Thoracic aorta (tissue), 2 donors: ENCODE measurements at regions not wholly inside any gene's neighbourhood (a gene's known extent, or its start where the extent isn't known, plus 50 kb on each side); places are given as distances from the start of the nearest gene placed in this dataset.

Experiments
- ATAC-seq: fragments of 150-250 bp; one replicate; pipeline ENCODE4 v1.8.0; 2017; ENCODE audit warnings: low read depth; ENCODE audit not compliant: insufficient number of reproducible peaks, low FRiP score
- DNase-seq: peaks from one replicate; pipeline ENCODE4 v3.0.0-alpha.2; 2020; ENCODE audit warnings: low spot score
- H3K27ac ChIP-seq, 2 donors: fragments of 200-600 bp; sonication (generic); 1 replicate in 1 of 2; 2 replicates in 1 of 2; pipeline ENCODE4 v1.5.1; 2016; ENCODE audit warnings: mild to moderate bottlenecking in 2 of 2, moderate library complexity in 2 of 2
- H3K27me3 ChIP-seq: fragments of 200-600 bp; sonication (generic); replicated peaks from 2 replicates; pipeline ENCODE4 v1.6.0; 2016; ENCODE audit warnings: mild to moderate bottlenecking; ENCODE audit not compliant: insufficient read depth
- H3K36me3 ChIP-seq: fragments of 200-600 bp; sonication (generic); one replicate; pipeline ENCODE4 v1.5.1; 2016
- H3K4me1 ChIP-seq, 2 donors: fragments of 200-600 bp; sonication (generic); 1 replicate in 1 of 2; 2 replicates in 1 of 2; pipeline versions ENCODE4 v1.5.1 to v1.6.0; 2016; ENCODE audit warnings: low read depth in 2 of 2, mild to moderate bottlenecking in 1 of 2; ENCODE audit not compliant: control insufficient read depth in 1 of 2
- H3K4me3 ChIP-seq: fragments of 200-600 bp; sonication (generic); 2 replicates; pipeline ENCODE4 v1.5.1; 2016; ENCODE audit warnings: mild to moderate bottlenecking
- H3K9me3 ChIP-seq: fragments of 200-600 bp; sonication (generic); 2 replicates; pipeline ENCODE4 v1.5.1; 2016
- TF ChIP-seq, protein P1 (sequence below): fragments of 200-600 bp; sonication (generic); IDR thresholded peaks from one replicate; pipeline ENCODE4 v1.5.1; 2019; ENCODE audit warnings: antibody characterized with exemption

DNA sequence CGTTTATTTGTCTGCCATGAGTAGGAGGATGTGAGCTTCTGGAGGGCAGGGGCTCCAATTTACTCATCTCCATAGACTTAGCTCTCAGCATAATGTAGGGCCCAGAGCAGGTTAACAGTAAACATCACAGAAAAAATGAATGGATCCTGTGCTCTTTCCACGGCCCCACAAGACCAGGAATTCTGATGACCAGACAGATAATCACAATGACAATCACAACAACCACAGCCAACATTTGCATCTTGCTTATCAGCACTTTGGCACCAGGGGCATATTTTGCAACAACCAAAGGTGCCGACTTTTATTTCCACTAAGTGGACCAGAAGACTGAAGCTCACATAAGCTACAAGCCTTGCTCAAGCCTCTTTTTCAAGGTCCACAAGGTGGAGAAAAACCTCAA lies 68.9 kb upstream of the ANKRD34C start:
- Histone ChIP-seq H3K4me3 (no peak overlapping the region), H3K9me3 (no peaks in the 10 kb centered on the region), H3K36me3 (no peaks in the 10 kb centered on the region), H3K27me3 (peaks cover 6% of the 10 kb centered on the region), H3K4me1 (peaks cover 0 to 5% of the 10 kb centered on the region in 2 donors), H3K27ac (no peak overlapping the region)
- no peak for DNase-seq
- TF ChIP-seq, protein P1, sequence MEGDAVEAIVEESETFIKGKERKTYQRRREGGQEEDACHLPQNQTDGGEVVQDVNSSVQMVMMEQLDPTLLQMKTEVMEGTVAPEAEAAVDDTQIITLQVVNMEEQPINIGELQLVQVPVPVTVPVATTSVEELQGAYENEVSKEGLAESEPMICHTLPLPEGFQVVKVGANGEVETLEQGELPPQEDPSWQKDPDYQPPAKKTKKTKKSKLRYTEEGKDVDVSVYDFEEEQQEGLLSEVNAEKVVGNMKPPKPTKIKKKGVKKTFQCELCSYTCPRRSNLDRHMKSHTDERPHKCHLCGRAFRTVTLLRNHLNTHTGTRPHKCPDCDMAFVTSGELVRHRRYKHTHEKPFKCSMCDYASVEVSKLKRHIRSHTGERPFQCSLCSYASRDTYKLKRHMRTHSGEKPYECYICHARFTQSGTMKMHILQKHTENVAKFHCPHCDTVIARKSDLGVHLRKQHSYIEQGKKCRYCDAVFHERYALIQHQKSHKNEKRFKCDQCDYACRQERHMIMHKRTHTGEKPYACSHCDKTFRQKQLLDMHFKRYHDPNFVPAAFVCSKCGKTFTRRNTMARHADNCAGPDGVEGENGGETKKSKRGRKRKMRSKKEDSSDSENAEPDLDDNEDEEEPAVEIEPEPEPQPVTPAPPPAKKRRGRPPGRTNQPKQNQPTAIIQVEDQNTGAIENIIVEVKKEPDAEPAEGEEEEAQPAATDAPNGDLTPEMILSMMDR: no peak
- ATAC-seq: no peak

DNA sequence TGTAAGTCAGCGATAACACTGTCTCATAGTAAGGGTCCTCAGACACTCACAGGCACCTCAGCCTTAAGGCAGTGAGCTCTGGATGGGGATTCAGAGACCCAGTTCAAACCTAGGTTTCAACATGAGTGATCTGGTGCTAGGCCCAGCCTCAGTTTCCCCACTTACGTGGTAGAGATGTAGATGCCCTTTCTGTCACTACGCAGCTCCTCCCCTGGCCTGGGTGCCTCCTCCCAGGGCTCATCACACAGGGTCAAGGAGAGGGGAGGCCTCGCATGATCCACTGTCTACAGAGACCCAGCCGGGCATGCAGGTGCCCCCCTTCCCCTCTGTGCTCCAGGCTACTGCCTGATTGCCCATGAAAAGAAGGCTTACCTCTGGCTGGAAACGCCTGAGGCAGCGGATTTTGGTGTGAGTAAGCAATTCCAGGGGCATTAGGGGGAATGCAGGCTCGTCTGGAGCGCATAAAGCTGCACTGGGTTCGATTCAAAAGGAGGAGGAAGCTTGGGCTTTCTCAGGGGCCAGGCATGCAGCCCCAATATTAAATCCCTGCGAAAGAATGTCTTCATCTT lies 69.8 kb upstream of the ANKRD34C start:
- H3K36me3 ChIP-seq: no peaks in the 10 kb centered on the region
- peaks cover 6% of the 10 kb centered on the region for H3K27me3 ChIP-seq
- DNase-seq (no peak), ATAC-seq (no peak)
- H3K4me1 ChIP-seq: no peaks in the 10 kb centered on the region
- TF ChIP-seq, protein P1: no peak
- H3K27ac ChIP-seq: no peak overlapping the region
- no peak overlapping the region for H3K4me3 ChIP-seq
- H3K9me3 ChIP-seq: no peaks in the 10 kb centered on the region

DNA sequence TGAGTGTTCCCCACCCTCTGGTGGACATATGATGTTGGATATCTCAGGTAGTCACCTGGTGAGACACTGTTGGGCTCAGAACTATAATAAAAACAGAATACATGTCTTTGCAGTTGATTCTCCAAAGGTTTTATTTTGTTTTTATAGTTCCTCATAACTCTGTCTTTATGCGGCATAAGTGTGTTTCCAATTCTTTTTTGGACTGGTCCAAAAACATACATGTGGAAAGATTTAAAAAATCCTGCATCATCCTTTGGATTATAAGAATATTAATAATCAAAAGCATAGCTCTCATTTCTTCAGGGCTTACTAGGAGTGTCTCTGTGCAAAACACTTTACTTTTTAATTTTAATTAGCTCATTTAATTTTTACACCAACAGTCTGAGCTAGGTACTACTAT lies 71.0 kb upstream of the ANKRD34C start:
- TF ChIP-seq, protein P1: no peak
- H3K4me3 ChIP-seq: no peak overlapping the region
- H3K4me1 ChIP-seq: no peaks in the 10 kb centered on the region
- ATAC-seq (no peak), DNase-seq (no peak)
- no peaks in the 10 kb centered on the region for H3K9me3 ChIP-seq
- H3K36me3 ChIP-seq: no peaks in the 10 kb centered on the region
- no peak overlapping the region for H3K27ac ChIP-seq
- H3K27me3 ChIP-seq: peaks cover 6% of the 10 kb centered on the region

DNA sequence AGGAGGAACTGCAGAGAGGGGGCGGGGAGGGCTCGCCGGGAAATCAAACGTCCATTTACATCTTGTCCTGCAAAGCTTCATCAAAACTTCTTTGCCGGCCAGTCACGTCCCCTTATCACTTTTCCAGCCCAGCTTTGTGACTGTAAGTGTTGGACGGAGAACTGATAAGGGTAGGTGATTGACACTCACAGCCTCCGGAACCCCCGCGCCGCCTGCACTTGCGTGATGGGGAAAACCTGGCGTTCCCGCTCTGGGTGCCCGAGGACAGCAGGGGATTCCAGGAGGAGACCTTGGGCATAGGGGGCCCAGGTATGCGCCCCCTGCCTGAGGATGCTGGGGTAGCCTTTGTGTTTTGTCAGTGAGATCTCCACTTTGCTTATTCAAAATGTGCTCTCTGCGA lies 72.8 kb upstream of the ANKRD34C start:
- H3K27ac ChIP-seq: no peak overlapping the region
- TF ChIP-seq, protein P1: no peak
- DNase-seq (no peak), ATAC-seq (no peak)
- no peaks in the 10 kb centered on the region for H3K9me3 ChIP-seq
- H3K4me1 ChIP-seq: no peaks in the 10 kb centered on the region
- no peak overlapping the region for H3K4me3 ChIP-seq
- H3K27me3 ChIP-seq: peaks cover 6% of the 10 kb centered on the region
- H3K36me3 ChIP-seq: no peaks in the 10 kb centered on the region

DNA sequence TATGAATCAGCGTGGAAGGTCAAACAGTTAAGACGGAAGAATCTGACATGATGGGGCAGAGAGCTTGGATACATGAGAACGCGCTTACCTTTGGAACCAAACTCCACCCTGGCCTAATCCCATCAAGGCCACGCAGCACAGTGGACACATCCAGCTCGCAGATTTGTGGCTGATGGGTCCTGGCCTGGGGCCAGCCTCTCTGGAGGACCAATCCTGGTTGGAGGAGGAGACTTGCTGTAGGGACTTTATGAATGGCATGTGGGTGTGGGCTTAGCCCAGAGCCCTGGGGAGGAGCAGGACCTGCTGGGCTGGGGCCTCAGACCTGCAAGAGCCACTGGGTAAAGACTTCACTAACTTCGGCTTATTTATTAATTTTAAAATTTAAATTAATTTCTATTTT lies 73.4 kb upstream of the ANKRD34C start:
- H3K27me3 ChIP-seq: peaks cover 6% of the 10 kb centered on the region
- no peaks in the 10 kb centered on the region for H3K9me3 ChIP-seq
- ATAC-seq: no peak

More for the DNA sequence above, 73.4 kb upstream of the ANKRD34C start:
- Histone ChIP-seq H3K36me3 (no peaks in the 10 kb centered on the region), H3K4me3 (no peak overlapping the region), H3K4me1 (no peaks in the 10 kb centered on the region), H3K27ac (no peak overlapping the region)
- TF ChIP-seq, protein P1: no peak
- no peak for DNase-seq
